Stomach (tissue), 4 donors: ENCODE measurements at regions not wholly inside any gene's neighbourhood (a gene's known extent, or its start where the extent isn't known, plus 50 kb on each side); places are given as distances from the start of the nearest gene placed in this dataset.

Experiments
- POLR2A ChIP-seq, 4 donors: fragments of 450-650 bp; IDR thresholded peaks; one replicate each; pipeline ENCODE4 v1.6.1; 2016; ENCODE audit warnings: antibody characterized with exemption in 4 of 4, control low read depth in 2 of 4, mild to moderate bottlenecking in 1 of 4, moderate library complexity in 1 of 4
- POLR2AphosphoS5 ChIP-seq, 3 donors: sonication (generic); formaldehyde crosslinking; IDR thresholded peaks; one replicate each; pipeline ENCODE4 v1.6.1; 2016; ENCODE audit warnings: antibody characterized with exemption in 3 of 3
- TF ChIP-seq, protein P1 (sequence below), 7 experiments: fragments of 450-650 bp in 4 of 7; fragments of 200-600 bp in 3 of 7; sonication (generic) in 3 of 7; IDR thresholded peaks; one replicate each; pipeline ENCODE4 v1.5.1; 2016 to 2019; ENCODE audit warnings: antibody characterized with exemption in 7 of 7, control low read depth in 2 of 7, mild to moderate bottlenecking in 1 of 7

GRCh38 chr14:49497267-49497666, 88.9 kb downstream of the RPS29 start:
- TF ChIP-seq, protein P1, sequence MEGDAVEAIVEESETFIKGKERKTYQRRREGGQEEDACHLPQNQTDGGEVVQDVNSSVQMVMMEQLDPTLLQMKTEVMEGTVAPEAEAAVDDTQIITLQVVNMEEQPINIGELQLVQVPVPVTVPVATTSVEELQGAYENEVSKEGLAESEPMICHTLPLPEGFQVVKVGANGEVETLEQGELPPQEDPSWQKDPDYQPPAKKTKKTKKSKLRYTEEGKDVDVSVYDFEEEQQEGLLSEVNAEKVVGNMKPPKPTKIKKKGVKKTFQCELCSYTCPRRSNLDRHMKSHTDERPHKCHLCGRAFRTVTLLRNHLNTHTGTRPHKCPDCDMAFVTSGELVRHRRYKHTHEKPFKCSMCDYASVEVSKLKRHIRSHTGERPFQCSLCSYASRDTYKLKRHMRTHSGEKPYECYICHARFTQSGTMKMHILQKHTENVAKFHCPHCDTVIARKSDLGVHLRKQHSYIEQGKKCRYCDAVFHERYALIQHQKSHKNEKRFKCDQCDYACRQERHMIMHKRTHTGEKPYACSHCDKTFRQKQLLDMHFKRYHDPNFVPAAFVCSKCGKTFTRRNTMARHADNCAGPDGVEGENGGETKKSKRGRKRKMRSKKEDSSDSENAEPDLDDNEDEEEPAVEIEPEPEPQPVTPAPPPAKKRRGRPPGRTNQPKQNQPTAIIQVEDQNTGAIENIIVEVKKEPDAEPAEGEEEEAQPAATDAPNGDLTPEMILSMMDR (IDR thresholded peaks at IDR 0.05): no peak
- TF ChIP-seq POLR2A (IDR thresholded peaks at IDR 0.05) (no peak), POLR2AphosphoS5 (IDR thresholded peaks at IDR 0.05) (no peak)
